GM12874 (cell line): ENCODE measurements at regions not wholly inside any gene's neighbourhood (a gene's known extent, or its start where the extent isn't known, plus 50 kb on each side); places are given as distances from the start of the nearest gene placed in this dataset.

Source experiments
- TF ChIP-seq, protein P1 (sequence below): IDR thresholded peaks from 2 replicates; pipeline ENCODE4 v1.5.1; 2011; ENCODE audit warnings: low read depth, mild to moderate bottlenecking, control low read depth, low read length, moderate library complexity; ENCODE audit not compliant: insufficient read depth

DNA sequence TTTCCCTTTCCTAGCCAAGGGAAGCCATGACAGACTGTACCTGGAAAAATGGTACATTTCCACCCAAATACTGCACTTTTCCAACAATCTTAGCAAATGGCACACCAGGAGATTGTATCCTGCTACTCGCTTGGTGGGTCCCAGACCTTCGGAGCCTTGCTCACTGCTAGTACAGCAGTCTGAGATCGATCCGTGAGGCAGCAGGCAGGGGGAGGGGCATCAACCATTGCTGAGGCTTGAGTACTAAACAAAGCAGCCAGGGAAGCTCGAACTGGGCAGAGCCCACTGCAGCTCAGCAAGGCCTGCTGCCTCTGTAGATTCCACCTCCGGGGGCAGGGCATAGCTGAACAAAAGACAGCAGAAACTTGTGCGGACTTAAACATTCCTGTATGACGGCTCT is 218.8 kb downstream of the LRIG3 start:
- TF ChIP-seq, protein P1, sequence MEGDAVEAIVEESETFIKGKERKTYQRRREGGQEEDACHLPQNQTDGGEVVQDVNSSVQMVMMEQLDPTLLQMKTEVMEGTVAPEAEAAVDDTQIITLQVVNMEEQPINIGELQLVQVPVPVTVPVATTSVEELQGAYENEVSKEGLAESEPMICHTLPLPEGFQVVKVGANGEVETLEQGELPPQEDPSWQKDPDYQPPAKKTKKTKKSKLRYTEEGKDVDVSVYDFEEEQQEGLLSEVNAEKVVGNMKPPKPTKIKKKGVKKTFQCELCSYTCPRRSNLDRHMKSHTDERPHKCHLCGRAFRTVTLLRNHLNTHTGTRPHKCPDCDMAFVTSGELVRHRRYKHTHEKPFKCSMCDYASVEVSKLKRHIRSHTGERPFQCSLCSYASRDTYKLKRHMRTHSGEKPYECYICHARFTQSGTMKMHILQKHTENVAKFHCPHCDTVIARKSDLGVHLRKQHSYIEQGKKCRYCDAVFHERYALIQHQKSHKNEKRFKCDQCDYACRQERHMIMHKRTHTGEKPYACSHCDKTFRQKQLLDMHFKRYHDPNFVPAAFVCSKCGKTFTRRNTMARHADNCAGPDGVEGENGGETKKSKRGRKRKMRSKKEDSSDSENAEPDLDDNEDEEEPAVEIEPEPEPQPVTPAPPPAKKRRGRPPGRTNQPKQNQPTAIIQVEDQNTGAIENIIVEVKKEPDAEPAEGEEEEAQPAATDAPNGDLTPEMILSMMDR, result no peak

DNA sequence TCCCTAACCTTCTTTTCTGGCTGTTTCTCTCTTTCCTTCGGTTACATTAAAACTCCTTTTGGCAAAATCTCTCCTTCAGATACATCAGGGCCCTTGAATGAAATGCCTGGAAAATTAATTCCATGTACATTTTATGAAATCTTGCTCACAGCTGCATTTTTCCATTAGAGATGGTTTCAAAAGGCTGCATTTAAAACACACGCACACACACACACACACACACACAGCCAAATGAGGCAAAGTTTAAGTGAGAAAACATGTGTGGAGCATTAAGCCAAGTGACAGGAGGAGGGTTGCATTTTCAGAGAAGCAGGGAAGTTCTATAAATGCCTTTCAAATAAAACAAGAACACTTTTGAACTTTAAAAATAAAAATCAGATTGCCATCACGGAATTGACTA is 216.4 kb downstream of the LRIG3 start:
- TF ChIP-seq, protein P1, result no peak

DNA sequence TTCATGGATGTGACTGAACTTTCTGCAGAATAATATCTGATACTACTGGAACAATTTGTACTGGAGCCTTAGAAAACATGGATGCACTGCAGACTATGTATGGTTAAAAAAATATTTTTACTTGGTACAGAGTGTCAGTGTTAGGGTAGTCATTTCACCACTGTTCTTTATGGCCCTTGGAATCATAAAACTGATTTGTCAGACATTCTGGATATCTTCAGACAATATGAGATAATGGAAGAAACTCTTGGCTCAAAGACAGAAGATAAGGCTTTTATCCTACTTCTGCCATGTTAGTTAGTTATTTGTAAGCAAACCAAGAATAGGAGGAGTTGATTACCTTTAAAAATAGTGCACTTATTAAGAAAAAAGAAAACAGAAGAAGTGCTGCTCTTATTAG is 209.4 kb downstream of the LRIG3 start:
- TF ChIP-seq, protein P1, result no peak

DNA sequence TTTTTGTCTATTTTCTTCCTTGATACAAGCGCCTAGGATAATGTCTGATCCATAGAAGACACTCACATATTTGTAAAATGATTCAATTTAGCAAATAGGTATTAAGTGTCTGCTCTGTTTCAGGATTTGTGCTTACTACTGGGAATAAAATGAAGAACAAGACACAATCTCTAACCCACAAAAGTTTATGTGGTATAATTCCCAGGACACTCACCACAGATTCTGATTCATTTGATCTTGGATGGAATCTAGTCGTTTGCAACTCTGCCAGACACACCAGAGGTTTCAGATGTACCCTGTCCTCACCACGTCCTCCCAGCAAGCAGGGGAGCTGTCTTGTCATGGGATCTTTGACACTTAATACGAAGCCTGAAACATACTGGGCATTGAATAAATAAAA is 208.3 kb downstream of the LRIG3 start:
- TF ChIP-seq, protein P1, result no peak

DNA sequence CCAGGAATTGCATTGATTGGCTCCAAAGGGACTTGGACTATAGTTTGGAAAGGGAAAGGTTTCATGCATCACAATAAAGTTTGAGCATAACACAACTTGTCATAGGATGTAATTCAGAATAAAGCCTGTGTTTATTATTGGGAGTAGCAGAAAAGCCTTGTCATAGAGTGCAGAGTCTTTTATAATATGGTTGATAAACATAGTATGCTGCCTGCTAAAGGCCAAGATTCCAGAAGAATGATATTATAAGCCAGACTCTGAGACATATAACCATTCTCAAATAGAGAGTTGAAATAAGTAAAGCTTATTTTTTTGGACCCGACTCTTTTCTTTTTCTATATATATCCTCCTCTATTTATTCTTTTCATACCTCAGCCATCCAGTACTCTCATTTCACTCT is 207.3 kb downstream of the LRIG3 start:
- TF ChIP-seq, protein P1, result no peak

DNA sequence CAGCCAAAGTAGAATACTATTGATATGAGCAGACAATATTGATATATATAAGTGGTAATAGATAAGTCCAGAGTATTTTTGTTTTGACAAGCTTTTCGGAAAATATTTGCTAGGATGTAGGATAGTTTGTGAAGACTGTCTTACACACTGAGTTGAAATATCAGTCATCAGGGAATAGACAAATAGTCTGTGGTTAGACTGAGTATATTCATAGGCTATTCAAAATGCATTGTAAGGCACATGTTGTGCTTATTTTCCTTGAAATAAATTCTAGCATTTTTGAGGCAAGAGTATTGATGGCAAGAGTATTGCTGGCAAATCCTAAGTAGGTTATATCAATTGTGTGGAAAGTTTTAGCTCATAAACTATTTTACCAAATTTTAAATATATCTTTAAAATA is 201.1 kb downstream of the LRIG3 start:
- TF ChIP-seq, protein P1, result no peak

DNA sequence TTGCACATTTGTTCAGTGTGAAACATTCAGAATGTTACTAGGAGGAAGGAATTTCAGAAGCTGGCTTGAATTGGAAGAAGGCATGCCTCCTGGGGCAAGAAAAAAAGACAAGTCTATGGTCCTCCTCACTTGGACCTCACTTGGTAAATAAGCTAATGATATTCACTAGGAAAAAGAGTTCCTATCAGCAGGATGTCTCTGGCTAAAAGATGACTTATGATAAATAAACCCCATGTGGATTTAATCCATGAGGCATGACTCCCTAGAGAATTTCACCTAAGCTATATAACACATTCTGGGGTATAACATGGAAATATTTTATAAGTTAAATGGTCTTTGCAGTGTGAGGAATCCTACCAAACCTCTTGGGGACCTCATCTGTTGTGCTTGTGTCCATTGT is 199.9 kb downstream of the LRIG3 start:
- TF ChIP-seq, protein P1, result no peak
